ENCODE measurements at regions not wholly inside any gene's neighbourhood (a gene's known extent, or its start where the extent isn't known, plus 50 kb on each side); places are given as distances from the start of the nearest gene placed in this dataset.

DNA sequence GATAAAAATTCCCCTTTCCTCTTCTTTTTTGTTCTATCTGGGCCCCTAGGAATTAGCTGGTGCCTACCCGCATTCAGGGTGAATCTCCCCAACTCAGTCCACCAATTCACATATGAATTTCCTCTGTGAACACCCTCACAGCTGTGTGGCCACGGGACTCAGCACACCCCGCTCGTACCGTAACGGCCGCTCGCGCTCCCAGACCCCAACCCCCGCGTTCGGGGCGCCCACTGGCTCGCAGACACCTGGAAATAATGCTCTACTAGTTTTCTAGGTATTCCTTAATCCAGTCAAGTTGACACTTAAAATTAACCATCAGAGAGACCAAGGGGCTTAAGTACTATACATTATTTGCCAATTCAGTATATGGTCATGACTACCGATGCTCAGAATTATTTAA lies 1702.1 kb upstream of the PCDH20 start:
- DNase-seq (ENCODE audit: low spot score): no peak
- no peak for TF ChIP-seq CTCF (IDR thresholded peaks at IDR 0.05; ENCODE audit: extremely low read depth, missing control alignments)

GRCh38 chr13:63112799-63113395 lies 1697.2 kb upstream of the PCDH20 start:
- no peak for DNase-seq (ENCODE audit: low spot score)
- no peak for TF ChIP-seq CTCF (IDR thresholded peaks at IDR 0.05; ENCODE audit: extremely low read depth, missing control alignments)

- DNase-seq (ENCODE audit: low spot score): no peak
- no peak for TF ChIP-seq CTCF (IDR thresholded peaks at IDR 0.05; ENCODE audit: extremely low read depth, missing control alignments)
Measured at GRCh38 chr13:63110466-63110865, 1694.8 kb upstream of the PCDH20 start.

- TF ChIP-seq CTCF (IDR thresholded peaks at IDR 0.05; ENCODE audit: extremely low read depth, missing control alignments): no peak
- no peak for DNase-seq (ENCODE audit: low spot score)
Measured at GRCh38 chr13:63107179-63107943, 1691.7 kb upstream of the PCDH20 start.

DNA sequence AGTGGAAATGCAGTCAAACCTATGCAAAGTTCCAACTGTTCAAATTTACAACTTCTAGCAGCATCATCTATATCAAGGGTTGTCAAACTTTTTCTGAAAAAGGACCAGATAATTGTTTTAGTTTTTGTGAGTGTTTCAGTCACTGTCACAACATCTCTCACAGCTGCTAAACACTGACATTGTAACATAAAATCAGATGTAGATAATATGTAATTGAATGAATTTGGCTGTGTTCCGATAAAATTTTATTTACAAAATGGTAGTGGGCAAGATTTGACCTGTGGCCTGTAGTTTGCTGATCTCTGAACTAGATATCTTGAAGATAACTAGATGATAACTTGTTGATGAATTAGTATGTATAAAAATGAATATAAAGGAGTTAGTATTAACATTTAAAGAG lies 1679.1 kb upstream of the PCDH20 start:
- no peak for DNase-seq (ENCODE audit: low spot score)
- no peak for TF ChIP-seq CTCF (IDR thresholded peaks at IDR 0.05; ENCODE audit: extremely low read depth, missing control alignments)

DNA sequence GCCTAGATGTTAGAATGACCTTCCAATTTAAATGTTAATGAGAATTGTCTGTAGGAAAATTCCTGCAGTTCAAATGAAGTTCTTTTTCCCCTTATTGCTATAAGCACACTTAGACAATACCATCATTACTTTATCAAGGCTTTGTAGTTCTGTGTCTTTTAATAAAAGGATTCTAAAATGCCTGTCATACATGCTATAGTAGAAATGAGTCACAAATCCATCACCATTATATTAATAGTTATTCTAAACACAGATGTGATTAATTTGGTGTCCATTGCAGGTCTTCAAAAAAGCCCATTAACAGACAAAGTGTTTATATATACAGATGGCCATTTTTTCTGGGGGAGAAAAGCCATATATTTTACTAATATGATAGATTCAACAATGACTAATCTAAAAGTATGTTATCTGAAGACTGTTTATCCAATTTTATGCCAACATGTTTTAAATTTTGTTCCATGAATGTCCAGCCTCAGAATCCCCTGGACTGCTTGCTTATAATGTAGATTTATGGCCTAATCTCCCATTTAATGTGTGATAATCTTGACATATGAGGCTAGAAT lies 1678.3 kb upstream of the PCDH20 start:
- no peak for DNase-seq (ENCODE audit: low spot score)
- no peak for TF ChIP-seq CTCF (IDR thresholded peaks at IDR 0.05; ENCODE audit: extremely low read depth, missing control alignments)

GRCh38 chr13:63092456-63092855 lies 1676.8 kb upstream of the PCDH20 start:
- no peak for TF ChIP-seq CTCF (IDR thresholded peaks at IDR 0.05; ENCODE audit: extremely low read depth, missing control alignments)
- DNase-seq (ENCODE audit: low spot score): no peak
